DMS53 treated with DMSO at 0.1 percent for 48 hours (cell line): ENCODE measurements at regions not wholly inside any gene's neighbourhood (a gene's known extent, or its start where the extent isn't known, plus 50 kb on each side); places are given as distances from the start of the nearest gene placed in this dataset.
"Not testable (repeated sequence)": the region's sequence is repeated elsewhere in the genome, so short reads cannot be mapped to it uniquely, and the experiment has no call there.

Source experiments
- DNase-seq: peaks from one replicate; lab custom pipeline; 2025; ENCODE audit not compliant: unreplicated experiment; lab: John Stamatoyannopoulos, UW

DNA sequence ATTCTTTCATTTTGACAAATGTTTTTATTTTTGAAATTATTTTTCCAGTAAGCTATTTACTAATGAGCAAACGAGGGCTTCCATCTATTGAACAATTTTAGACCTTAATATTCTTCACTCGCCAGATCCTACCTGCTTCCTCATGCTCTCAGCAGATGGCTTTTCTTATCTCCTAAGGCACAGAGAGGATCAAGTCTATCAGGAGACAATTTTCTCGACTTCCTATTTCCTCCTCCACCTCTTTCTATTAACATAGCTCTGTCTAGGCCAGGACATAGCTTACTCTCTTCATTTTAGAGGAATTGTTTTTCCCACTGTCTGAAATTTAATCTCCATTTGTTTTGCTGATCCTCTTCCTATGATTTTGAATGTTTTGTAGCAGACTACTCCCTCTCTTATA is 87.0 kb upstream of the MAN1A1 start:
- no peak for DNase-seq

GRCh38 chr6:119431799-119432198 is 82.2 kb upstream of the MAN1A1 start:
- DNase-seq, result no peak

- DNase-seq, result no peak
These were observed 81.2 kb upstream of the MAN1A1 start for GRCh38 chr6:119430805-119431204.

GRCh38 chr6:119428633-119429032 is 79.1 kb upstream of the MAN1A1 start:
- DNase-seq, result no peak

DNA sequence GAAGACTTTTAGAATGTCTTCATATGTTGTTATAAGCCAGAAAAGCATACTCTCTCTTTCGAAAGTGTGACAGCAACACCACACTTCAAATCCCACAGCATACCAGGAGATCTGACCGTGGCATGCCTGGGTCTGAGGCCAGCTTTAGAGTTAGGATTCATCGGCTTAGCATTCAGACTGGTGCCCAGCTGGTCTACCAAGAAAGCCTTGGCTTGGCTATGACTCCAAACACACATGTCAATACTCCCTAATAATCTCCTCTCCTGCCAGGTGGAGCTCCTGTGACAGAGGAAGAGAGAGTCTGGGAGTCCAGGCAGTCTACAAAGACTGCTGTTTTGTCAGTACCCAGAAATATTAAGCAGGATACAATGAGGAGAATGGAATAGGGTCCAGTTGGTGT is 77.1 kb upstream of the MAN1A1 start:
- no peak for DNase-seq

DNA sequence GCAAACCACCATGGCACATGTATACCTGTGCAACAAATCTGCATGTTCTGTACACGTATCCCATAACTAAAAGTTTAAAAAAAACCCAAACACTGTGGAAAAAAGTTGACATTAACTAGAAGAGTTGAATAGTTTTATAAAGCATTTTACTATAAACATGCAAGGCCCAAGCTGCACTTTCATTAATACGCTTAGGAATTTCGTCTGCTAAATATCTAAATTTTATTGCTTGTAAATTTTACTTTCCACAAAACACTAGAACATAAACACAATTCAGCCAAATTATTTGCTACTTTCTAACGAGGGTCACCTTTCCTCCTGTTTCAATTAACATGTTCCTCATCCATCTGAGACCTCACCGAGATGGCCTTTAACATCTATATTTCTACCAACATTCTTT is 74.4 kb upstream of the MAN1A1 start:
- no peak for DNase-seq

- not testable (repeated sequence) for DNase-seq
These were observed 68.5 kb upstream of the MAN1A1 start for GRCh38 chr6:119418084-119418483.

- DNase-seq, result no peak
These were observed 57.6 kb upstream of the MAN1A1 start for GRCh38 chr6:119407156-119407555.

- DNase-seq, result not testable (repeated sequence)
These were observed 55.6 kb upstream of the MAN1A1 start for GRCh38 chr6:119405114-119405513.
